ENCODE measurements at regions not wholly inside any gene's neighbourhood (a gene's known extent, or its start where the extent isn't known, plus 50 kb on each side); places are given as distances from the start of the nearest gene placed in this dataset.

- TF ChIP-seq CBFB (CRISPR knock-in tag; IDR thresholded peaks at IDR 0.05) = no peak
- TF ChIP-seq BRCA1 (CRISPR knock-in tag; IDR thresholded peaks at IDR 0.05) = no peak
- TF ChIP-seq POLR2A (IDR thresholded peaks at IDR 0.05; ENCODE audit: insufficient read depth in 1 of 2, low read depth in 2 of 2, low read length in 2 of 2) = no peak
- no peak for TF ChIP-seq KLF12 (CRISPR knock-in tag; IDR thresholded peaks at IDR 0.05; ENCODE audit: borderline replicate concordance)
- no peak for TF ChIP-seq ZNF780A (CRISPR knock-in tag; IDR thresholded peaks at IDR 0.05)
- no peak for TF ChIP-seq MAFF (IDR thresholded peaks at IDR 0.05; ENCODE audit: low read depth, low read length)
- no peak for TF ChIP-seq NR2C2 (CRISPR knock-in tag; IDR thresholded peaks at IDR 0.05; ENCODE audit: borderline replicate concordance)
Measured at GRCh38 chr1:95353194-95353593, 119.2 kb downstream of the RWDD3 start.
